Tongue (tissue), 1 donor: ENCODE measurements at regions not wholly inside any gene's neighbourhood (a gene's known extent, or its start where the extent isn't known, plus 50 kb on each side); places are given as distances from the start of the nearest gene placed in this dataset.

ENCODE experiments used
- DNase-seq: peaks from one replicate; pipeline ENCODE4 v3.0.0-alpha.2; 2015

- no peak for DNase-seq
Observed at GRCh38 chr10:8998751-8999150, 944.3 kb downstream of the GATA3 start.

GRCh38 chr10:9003122-9003521 lies 948.6 kb downstream of the GATA3 start:
- DNase-seq = no peak

- DNase-seq = no peak
Observed at GRCh38 chr10:9004736-9005135, 950.2 kb downstream of the GATA3 start.

GRCh38 chr10:9009505-9009904 lies 955.0 kb downstream of the GATA3 start:
- no peak for DNase-seq

DNA sequence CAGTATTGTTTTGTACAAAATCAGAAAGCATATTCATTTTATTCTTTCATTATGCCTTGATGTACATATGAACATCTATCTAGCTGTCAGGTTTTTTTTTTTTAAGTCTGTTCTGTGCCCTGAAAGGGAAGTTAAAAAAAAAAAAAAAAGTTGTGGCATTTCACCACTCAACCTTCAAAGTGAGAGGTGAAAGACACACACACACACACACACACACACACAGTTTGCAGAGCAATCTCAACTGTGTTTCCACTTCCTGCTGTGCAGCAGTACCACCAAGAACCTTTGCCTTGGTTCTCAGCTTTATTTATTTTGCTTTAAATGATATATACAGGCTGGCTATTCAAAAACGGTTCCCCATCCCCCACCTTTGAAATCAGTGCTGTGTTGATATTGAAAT lies 955.6 kb downstream of the GATA3 start:
- DNase-seq = no peak

DNA sequence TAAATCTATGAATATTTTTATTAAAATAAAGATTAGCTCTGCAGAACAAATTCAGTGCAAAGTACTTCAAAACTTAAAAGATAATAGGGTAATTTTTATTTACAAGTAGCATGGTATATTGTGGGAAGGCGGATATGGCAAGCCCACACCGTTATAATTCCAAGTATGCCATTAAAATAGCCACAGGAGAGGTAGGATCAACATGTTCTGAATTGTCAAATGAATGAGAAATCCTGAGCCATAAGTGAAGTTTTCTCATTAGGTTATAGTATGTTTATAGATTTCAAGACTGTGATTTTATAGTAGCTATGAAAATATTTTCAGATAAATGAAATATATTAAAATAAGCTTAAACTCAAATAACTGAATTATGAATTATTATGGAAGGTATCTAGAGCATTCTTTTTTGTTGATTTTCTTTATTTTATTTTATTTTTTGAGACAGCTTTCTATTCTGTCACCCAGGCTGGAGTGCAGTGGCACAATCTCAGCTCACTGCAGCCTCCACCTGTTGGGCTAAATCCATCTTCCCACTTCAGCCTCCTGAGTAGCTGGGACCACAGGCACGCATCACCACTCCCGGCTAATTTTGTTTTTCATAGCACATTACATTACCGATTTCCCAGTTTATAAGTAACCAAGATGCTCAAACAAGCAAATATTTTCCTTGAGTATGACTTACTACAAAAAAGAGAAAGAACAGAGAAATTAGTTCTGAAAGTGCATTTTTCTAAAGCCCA lies 956.6 kb downstream of the GATA3 start:
- DNase-seq = no peak

GRCh38 chr10:9012312-9012711 lies 957.8 kb downstream of the GATA3 start:
- DNase-seq = no peak

GRCh38 chr10:9015005-9015404 lies 960.5 kb downstream of the GATA3 start:
- DNase-seq = no peak

DNA sequence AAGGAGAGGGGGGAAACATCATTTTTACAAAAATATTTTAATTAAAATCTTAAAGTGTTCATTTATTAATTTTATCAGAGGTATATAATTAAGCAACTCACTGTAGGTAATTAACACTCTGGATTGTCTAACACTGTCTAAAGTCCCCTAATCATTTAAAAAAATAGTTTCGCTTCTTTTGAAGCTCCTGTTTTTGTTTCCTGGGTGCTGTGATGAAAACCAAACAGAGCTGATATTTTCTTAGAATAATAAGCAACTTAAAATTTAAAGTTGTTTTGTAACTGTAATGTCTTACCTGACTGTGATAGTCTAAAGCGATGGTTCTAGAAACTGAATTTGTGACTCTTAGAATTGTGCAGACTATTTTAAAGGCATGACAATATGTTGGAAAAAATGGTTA lies 961.0 kb downstream of the GATA3 start:
- no peak for DNase-seq

DNA sequence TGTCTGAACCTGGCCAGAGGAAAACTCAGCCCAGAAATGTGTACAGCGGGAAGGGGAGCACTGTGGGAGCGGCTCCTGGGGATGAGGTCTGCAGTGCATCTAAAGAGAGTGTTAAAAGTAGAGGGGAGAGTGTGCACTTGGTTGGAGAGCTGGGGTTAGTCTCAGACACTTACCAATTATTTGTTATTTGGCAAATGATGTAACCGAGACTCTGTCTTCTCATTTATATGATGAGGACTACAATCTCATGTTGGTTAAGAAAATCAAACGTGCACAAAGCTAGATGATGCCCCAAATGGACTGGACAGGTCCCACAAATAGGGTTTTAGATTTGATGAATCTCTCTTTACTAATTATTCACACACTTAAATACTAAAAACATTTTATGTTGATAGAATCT lies 962.4 kb downstream of the GATA3 start:
- no peak for DNase-seq

- DNase-seq = no peak
Observed at GRCh38 chr10:9018195-9019173, 964.0 kb downstream of the GATA3 start.

GRCh38 chr10:9023206-9023605 lies 968.7 kb downstream of the GATA3 start:
- DNase-seq = no peak

GRCh38 chr10:9024210-9024609 lies 969.7 kb downstream of the GATA3 start:
- DNase-seq = no peak

GRCh38 chr10:9028231-9028630 lies 973.7 kb downstream of the GATA3 start:
- no peak for DNase-seq

- no peak for DNase-seq
Observed at GRCh38 chr10:9035355-9035754, 980.9 kb downstream of the GATA3 start.

DNA sequence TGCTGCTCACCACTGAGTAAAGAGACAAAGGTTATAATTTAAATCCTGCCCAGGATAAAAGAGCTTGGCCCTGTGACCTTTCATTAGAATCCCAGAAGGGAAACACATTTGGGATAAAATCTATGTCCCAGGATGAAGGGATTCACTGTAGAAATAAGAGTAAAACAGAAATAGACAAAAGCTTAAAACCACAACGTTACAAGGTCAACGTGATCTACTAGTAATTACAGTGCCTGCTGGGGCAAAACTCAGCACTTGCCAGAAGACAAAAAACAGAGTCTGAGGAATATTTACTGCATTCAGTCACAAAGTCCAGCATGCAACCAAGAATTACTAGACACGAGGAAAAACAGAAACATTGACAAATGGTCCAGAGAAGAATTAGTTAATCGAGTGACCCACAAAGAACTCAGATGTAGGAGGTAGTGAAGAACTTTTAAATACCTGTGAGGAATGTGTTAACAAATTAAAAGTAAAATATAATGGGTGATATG lies 982.3 kb downstream of the GATA3 start:
- DNase-seq = no peak

- no peak for DNase-seq
Observed at GRCh38 chr10:9038146-9038714, 983.7 kb downstream of the GATA3 start.

DNA sequence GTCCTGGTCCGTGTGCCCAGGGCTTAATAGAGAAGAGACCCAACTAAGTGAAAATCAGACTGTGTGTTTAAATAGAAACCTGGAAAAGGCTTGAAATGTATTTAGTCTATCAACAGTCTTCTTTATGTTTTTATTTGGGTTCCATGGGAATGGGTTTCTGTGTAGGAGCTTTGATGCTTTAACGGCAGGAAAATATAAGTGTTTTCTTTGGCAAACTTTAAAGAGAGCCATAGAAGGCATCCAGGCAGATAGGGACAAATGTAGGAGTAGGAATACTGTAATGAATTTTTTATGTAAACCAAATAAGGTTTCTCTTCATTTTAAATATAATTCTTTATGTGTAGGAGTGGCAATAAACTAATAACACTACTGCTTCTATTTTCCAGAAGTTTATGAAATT lies 989.0 kb downstream of the GATA3 start:
- peak; percentile 19 for DNase-seq

- DNase-seq = no peak
Observed at GRCh38 chr10:9045311-9045710, 990.8 kb downstream of the GATA3 start.

GRCh38 chr10:9051328-9051974 lies 997.0 kb downstream of the GATA3 start:
- no peak for DNase-seq

GRCh38 chr10:9052767-9053166 lies 998.3 kb downstream of the GATA3 start:
- DNase-seq = no peak

GRCh38 chr10:9056521-9056920 lies 1002.0 kb downstream of the GATA3 start:
- DNase-seq = no peak
